Hepatic stellate cell (primary cell): ENCODE measurements at regions not wholly inside any gene's neighbourhood (a gene's known extent, or its start where the extent isn't known, plus 50 kb on each side); places are given as distances from the start of the nearest gene placed in this dataset.
A peak's percentile ranks its signal among the peaks of the same experiment; 100 is the strongest.

Experiments
- DNase-seq: peaks from one replicate; pipeline ENCODE4 v3.0.0; 2011; ENCODE audit warnings: low spot score

DNA sequence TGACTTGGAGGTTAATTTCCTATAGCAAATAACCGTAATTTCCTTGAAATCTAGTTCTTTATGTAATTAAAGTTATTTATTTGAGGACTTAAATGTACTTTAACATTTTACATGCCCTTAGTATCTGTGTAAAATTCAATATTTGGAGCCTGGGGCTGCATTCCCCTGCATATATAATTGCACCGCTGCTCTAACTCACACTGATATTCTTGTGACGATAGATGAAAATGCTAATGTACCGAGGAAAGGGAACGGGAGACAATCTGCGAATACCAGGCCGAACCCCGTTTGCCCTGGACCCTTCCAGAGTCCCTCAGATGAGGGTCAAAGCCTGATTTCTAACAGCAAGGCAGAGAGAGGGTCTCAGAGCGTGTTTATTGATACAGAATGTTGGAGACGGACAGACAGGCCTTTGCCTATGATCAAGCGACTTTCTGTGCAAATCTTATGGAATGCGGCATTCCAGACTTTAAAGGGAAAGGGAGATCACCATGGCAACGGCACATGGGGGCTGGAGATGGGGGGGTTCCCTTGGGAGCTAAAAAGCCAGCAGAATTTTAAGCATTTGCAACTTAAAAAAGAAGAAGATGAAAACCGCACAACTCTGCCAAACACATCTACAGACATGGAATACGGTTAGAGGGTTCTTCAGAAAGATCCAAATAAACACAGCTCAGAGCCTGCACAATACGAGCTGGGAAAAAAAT, 57.6 kb upstream of the TWIST2 start:
- DNase-seq = peak; percentile 61

GRCh38 chr2:238790833-238791230, 57.1 kb upstream of the TWIST2 start:
- DNase-seq = no peak

DNA sequence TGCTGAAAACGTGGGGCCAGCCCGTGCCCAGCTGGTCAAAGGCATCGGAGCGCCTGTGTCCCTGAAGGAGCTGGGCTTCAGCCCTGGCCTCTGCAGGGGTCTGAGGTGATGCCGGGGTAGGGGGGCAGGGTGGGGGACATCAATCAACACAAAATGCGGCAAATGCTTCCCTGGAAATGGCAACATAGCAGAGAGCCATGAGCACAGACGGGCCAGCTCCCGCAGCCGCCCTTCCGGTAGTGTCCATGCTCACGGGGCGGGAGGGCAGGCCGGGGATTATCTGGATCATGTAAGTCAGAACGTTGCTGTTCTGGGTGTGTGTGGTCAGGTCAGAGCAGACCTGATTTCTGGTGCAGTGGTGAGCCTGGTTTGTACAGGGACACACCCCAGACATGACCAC, 56.5 kb upstream of the TWIST2 start:
- DNase-seq = no peak

GRCh38 chr2:238793306-238793705, 54.6 kb upstream of the TWIST2 start:
- no peak for DNase-seq

- no peak for DNase-seq
Measured at GRCh38 chr2:238793801-238794449, 54.0 kb upstream of the TWIST2 start.

- no peak for DNase-seq
Measured at GRCh38 chr2:238796223-238796885, 51.5 kb upstream of the TWIST2 start.

- DNase-seq = no peak
Measured at GRCh38 chr2:238797537-238797936, 50.3 kb upstream of the TWIST2 start.
